GM18858 (cell line): ENCODE measurements at regions not wholly inside any gene's neighbourhood (a gene's known extent, or its start where the extent isn't known, plus 50 kb on each side); places are given as distances from the start of the nearest gene placed in this dataset.
"Not testable (repeated sequence)": the region's sequence is repeated elsewhere in the genome, so short reads cannot be mapped to it uniquely, and the experiment has no call there.

Experiments
- ATAC-seq: cut with Tn5 transposase; IDR thresholded peaks from one replicate; pipeline ENCODE4 v1.9.1; 2021; ENCODE audit not compliant: unreplicated experiment

GRCh38 chr11:49817705-49818430 is 134.3 kb upstream of the OR4C13 start:
- ATAC-seq = not testable (repeated sequence)

- not testable (repeated sequence) for ATAC-seq
Measured at GRCh38 chr11:49823188-49823587, 129.0 kb upstream of the OR4C13 start.

- ATAC-seq = not testable (repeated sequence)
Measured at GRCh38 chr11:49850541-49850940, 101.7 kb upstream of the OR4C13 start.

- no peak for ATAC-seq
Measured at GRCh38 chr11:49851511-49851910, 100.7 kb upstream of the OR4C13 start.

DNA sequence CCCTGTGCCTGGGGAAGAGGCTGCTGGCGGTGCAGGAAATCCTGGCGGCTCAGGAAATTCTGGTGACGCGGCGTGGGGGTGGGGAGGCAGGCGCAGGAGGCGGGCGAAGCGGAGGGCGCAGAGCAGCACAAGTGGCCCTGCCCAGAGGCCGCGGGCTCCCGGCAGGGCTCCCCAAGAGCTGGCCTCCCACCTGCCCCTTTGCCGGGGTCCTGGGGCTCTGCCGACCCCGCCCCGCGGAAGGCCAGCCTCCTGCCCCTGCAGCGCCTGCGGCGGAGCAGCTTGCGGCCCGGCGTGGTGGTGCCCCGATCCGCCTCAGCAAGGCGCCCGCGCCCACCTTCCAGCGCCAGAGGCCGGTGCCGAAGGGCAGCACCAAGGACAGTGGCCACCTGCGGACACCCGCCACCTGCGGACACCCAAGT is 100.2 kb upstream of the OR4C13 start:
- ATAC-seq = no peak

- not testable (repeated sequence) for ATAC-seq
Measured at GRCh38 chr11:49888875-49889274, 63.3 kb upstream of the OR4C13 start.

GRCh38 chr11:49891910-49892671 is 60.1 kb upstream of the OR4C13 start:
- ATAC-seq = not testable (repeated sequence)

GRCh38 chr11:49893442-49893841 is 58.7 kb upstream of the OR4C13 start:
- ATAC-seq = not testable (repeated sequence)
